ENCODE measurements at regions not wholly inside any gene's neighbourhood (a gene's known extent, or its start where the extent isn't known, plus 50 kb on each side); places are given as distances from the start of the nearest gene placed in this dataset.
A peak's percentile ranks its signal among the peaks of the same experiment; 100 is the strongest.

DNA sequence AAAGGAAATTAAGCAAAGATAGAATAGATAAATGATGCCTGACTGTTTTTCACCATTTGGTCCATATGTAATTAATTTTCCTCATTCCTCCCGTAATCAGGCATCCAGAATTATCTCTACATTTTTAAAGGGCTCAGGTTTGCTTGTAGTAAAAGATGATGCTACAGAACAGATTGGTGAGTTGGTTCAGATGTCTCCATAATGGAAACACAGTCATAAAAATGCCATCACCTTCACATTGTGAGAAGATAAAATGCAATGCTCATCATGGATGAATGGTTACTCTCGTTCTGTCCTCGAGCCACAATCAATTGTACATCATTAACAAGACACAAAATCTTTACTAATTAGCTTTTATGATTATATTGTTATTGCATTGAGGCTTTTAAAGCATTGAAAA lies 64.9 kb upstream of the CELF2 start:
- ATAC-seq (no peak), DNase-seq (no peak)
- H3K27ac Mint-ChIP-seq, result no peak overlapping the region
- H3K9me3 Mint-ChIP-seq, result no peaks in the 10 kb centered on the region
- H3K4me3 Mint-ChIP-seq, result no peak overlapping the region
- peaks cover 18% of the 10 kb centered on the region for H3K27me3 Mint-ChIP-seq
- no peaks in the 10 kb centered on the region for H3K4me1 Mint-ChIP-seq

DNA sequence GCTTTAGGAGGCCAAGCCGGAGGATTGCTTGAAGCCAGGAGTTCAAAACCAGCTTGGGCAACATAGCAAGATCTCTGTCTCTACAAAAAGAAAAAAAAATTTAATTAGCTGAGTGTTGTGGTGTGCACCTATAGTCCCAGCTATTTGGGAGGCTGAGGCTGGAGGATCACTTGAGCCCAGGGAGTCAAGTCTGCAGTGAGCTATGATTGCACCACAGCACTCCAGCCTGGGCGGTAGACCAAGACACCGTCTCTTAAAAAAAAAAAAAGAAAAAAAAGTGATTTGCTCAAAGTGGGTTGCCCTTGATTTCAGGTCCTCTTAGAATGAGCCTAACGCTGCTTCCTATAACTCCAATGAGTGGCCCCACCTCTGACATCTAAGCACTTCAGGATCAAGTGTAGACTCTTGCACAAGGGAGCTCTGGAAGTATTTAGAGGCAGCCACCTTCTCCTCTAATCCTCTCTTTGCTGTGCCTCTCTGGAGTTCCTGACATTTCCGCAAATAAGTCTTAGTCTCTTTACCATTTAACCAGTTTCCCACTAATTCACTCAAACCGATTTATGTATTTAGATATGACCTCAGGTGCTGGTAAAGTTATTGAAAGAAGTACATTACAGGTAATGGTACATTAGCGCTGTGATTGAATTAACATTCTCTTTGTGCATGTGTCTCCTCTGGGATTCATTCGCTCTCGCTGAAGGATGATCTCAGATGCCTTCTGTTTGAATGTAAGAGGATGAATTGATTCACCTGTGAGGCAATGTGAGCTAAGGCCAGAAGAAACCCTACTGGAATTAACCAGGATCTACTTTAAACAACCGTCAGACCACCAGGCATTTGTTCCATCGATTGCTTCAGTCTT lies 60.8 kb upstream of the CELF2 start:
- Mint-ChIP-seq H3K9me3 (no peaks in the 10 kb centered on the region), H3K27me3 (peaks cover 15% of the 10 kb centered on the region), H3K4me3 (no peak overlapping the region), H3K27ac (no peak overlapping the region), H3K4me1 (no peaks in the 10 kb centered on the region)
- ATAC-seq (no peak), DNase-seq (no peak)

DNA sequence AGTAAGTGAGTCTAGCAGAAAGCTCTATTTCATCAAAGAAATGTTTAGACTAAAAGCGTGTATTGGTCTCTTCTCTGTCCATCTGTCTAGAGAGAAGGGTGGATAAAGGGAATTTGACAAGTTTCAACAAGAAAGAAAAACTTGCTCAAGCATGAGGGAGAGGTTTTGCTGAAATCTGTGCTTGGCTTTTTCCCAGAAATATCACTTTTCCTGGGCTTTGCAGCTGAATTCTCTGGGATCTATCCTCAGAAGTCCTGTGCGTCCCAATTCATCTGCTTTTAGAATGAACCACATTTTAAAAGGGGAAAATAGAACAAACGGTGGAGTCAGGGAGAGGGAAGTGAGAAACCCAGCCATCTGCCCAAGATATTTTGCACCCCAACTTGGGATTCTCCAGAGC lies 59.6 kb upstream of the CELF2 start:
- ATAC-seq (no peak), DNase-seq (no peak)
- no peak overlapping the region for H3K27ac Mint-ChIP-seq
- no peaks in the 10 kb centered on the region for H3K4me1 Mint-ChIP-seq
- H3K27me3 Mint-ChIP-seq, result peaks cover 15% of the 10 kb centered on the region
- H3K9me3 Mint-ChIP-seq, result no peaks in the 10 kb centered on the region
- no peak overlapping the region for H3K4me3 Mint-ChIP-seq

DNA sequence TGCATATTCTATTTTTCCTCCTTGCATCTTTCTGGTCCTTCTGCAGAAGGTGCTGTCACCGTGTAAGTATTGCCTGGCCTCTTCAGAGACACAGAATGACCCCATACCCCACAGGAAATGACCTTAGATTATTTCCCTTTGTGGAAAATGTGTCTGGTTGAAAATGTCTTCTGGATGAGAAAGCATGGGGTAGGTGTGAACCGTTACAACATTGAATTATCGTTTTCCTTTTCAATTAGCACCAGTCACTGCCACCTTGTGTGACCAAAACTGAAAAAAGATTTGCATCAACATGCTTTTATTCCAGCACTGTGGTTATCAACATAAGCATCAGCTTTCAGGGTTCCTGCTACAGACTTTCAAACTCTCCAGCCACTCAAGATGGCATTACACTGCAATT lies 58.0 kb upstream of the CELF2 start:
- no peak overlapping the region for H3K27ac Mint-ChIP-seq
- ATAC-seq, result peak; percentile 59
- no peak for DNase-seq
- no peaks in the 10 kb centered on the region for H3K4me1 Mint-ChIP-seq
- no peak overlapping the region for H3K4me3 Mint-ChIP-seq
- no peaks in the 10 kb centered on the region for H3K9me3 Mint-ChIP-seq
- H3K27me3 Mint-ChIP-seq, result peaks cover 15% of the 10 kb centered on the region

DNA sequence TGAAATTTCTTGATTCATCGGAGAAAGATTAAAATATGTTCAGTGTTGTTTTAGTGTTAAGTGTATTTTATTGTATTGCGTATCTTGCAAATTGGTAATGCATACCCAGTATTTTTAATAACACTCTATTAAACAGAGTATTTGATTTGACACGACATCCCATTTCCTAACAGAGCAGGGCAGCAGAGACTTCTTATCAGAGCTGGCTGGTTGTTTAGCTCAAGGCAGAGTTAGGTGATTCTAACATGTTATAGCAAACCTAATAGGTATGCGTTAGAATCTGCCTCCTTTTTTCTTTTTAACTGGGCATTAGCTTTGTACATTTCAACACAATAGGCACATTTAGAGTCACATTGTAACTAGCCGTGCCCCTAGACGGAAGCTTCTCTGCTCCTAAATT lies 57.1 kb upstream of the CELF2 start:
- H3K4me3 Mint-ChIP-seq, result no peak overlapping the region
- H3K27me3 Mint-ChIP-seq, result peaks cover 15% of the 10 kb centered on the region
- no peak for ATAC-seq
- no peaks in the 10 kb centered on the region for H3K4me1 Mint-ChIP-seq
- no peak overlapping the region for H3K27ac Mint-ChIP-seq
- no peaks in the 10 kb centered on the region for H3K9me3 Mint-ChIP-seq
- no peak for DNase-seq

DNA sequence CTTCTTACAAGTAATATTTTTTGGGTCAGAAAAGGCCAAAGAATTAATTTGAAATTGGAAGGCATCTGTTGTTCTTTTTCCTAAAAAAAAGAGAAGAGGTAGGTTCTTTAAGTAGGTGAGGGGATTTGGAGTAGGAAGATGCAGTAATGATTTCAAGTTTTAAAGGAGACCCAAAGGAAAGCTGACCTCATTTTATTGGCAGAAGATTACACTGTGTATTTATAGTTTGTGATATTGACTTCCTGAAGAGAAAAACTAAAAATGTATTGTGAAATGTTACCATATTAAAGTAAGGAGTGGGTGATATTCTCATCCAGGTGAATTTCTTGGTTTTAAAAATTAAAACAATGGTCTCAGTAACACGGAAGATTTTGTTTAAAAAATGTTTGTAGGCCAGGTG lies 56.6 kb upstream of the CELF2 start:
- Mint-ChIP-seq H3K4me1 (no peaks in the 10 kb centered on the region), H3K27ac (no peak overlapping the region), H3K27me3 (peaks cover 15% of the 10 kb centered on the region), H3K4me3 (no peak overlapping the region), H3K9me3 (no peaks in the 10 kb centered on the region)
- ATAC-seq (no peak), DNase-seq (no peak)

DNA sequence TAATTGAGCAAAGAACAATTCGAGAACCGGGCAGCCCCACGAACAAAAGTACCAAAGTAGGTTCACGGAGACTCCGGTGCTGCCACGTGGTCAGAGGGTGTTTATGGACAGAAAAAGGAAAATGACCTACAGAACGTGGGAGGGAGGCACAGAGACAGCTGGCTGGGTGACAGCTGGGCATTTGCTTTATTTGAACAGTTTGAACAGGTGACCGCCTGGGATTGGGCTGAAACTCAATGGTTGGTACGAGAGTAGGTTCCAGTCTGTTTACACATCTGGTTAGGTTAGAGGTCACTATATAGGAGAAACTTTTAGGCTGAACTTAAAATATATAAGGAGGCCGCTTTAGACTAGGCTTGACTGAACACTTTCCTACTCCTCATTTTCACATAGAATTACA lies 50.6 kb upstream of the CELF2 start:
- H3K9me3 Mint-ChIP-seq, result no peaks in the 10 kb centered on the region
- no peak overlapping the region for H3K4me3 Mint-ChIP-seq
- DNase-seq, result no peak
- peaks cover 19% of the 10 kb centered on the region for H3K27me3 Mint-ChIP-seq
- H3K4me1 Mint-ChIP-seq, result no peaks in the 10 kb centered on the region
- no peak for ATAC-seq
- no peak overlapping the region for H3K27ac Mint-ChIP-seq

DNA sequence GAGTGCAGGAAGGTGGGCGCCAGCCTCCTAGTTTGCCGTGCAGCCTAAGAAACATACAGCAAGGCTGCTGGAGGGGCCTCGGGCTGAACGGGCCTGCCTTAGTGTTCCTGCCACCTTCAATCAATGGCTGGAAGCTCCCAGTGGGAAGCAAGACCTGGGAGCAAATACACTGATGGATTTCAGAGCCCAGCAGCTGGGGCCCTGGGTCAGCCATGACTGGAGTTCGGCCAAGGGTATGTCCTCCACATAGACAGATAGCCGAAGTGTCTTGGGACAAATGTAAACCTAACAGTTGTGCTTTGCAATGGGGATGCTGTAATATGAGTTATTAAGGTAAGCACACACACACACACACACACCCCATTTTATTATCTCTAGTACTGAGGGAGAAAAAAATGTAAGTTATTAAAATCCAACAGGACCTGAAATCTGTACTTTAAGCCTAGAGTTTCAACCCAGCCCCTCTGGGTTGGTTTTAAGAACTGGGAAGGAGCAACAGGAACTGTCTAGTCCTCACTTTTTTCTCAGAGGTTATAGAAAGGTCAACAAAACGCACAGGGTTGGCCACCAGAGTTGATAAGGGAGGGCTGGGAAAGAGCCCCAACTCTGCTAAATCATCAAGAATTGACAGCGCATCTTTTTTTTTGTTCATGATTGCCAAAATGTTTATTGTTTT lies 50.0 kb upstream of the CELF2 start:
- Mint-ChIP-seq H3K4me1 (no peaks in the 10 kb centered on the region), H3K4me3 (no peak overlapping the region), H3K27ac (no peak overlapping the region), H3K27me3 (peaks cover 26% of the 10 kb centered on the region), H3K9me3 (no peaks in the 10 kb centered on the region)
- ATAC-seq, result no peak
- no peak for DNase-seq
